Activated naive CD8-positive, alpha-beta T cell treated with anti-CD3 and anti-CD28 coated beads, Interleukin-2, amount 50 U/mL, for 16 hours (primary cell): ENCODE measurements at regions not wholly inside any gene's neighbourhood (a gene's known extent, or its start where the extent isn't known, plus 50 kb on each side); places are given as distances from the start of the nearest gene placed in this dataset.
"Not testable (repeated sequence)": the region's sequence is repeated elsewhere in the genome, so short reads cannot be mapped to it uniquely, and the experiment has no call there.

Experiments
- DNase-seq: peaks from one replicate; pipeline ENCODE4 v3.0.0-alpha.2; 2020; ENCODE audit warnings: low read depth, low spot score

- DNase-seq = no peak
These were observed 166.6 kb downstream of the VAPA start for GRCh38 chr18:10080372-10080771.

GRCh38 chr18:10081492-10081891 is 167.7 kb downstream of the VAPA start:
- no peak for DNase-seq

- DNase-seq = no peak
These were observed 171.6 kb downstream of the VAPA start for GRCh38 chr18:10085416-10085815.

DNA sequence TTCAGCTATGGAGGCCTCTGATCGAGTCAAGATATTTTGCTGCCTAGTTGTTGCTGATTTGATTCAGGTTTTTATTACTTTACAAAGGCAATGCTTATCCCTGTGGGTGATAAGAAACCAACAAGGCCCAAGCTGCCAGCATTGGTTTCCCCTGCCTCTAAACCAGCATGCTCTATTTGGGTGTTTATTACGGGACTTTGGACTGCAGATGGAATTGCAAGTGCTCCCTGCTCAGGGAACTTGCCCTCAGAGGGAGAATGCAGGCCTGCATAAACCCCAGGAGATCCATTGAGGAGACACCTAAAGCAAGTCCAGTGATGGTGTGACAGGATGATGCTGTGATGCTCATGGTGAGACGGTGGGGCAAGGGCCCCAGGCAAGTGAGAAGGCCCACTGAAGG is 172.1 kb downstream of the VAPA start:
- DNase-seq = no peak

DNA sequence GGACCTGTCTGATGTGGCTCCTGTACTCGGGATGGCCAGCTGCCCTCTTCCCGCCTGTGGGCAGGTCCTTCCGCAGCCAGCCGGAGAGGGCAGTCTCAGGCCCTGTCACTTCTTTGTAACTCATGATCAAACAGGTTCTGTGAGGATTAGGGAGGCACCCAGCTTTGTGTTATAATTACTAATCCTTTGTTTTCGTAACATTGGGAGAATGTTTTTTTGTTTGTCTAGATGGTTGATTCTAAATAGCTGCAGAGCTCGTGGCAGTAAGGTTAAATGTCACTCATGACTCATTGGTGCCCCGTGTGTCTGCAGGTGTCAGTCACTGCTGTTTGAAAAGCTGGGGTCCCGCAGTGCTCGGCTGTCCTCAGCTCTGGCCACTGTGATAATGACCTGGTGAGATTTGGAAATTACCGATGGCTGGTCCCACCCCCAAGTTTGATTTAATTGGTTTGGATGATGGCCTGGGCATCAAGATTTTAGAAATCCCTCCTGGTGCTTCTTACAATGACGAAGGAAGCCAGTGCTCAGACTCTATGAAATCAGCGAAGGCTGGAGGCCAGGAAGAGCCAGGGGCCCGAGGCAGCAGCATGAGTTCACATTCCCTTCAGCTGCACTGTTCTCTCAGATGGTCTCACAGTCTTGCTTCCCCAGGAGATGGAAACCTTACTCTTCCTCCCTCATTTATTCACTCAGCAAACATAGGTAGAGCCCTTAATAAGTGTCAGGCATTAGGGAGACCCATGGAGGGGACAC is 172.8 kb downstream of the VAPA start:
- DNase-seq = no peak

DNA sequence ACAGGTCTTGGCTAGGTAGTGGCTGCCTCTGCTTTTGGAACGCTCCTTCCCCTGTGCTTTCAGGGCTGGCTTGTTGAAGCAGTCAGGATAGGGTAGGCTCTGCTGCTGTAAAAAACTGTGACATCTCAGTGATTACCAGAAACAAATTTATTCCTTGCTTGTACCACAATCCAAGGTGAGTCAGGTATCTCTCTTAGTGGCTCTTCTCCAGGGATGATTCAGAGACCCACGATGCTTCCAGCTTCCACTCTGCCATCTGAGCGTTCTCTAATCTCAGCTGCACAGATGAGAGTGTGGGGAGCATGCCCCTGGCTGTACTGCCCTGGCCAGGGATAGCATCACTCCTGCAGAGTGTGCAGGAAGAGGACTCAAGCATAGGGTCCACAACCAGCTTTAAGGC is 174.9 kb downstream of the VAPA start:
- no peak for DNase-seq

- no peak for DNase-seq
These were observed 176.1 kb downstream of the VAPA start for GRCh38 chr18:10089881-10090280.

DNA sequence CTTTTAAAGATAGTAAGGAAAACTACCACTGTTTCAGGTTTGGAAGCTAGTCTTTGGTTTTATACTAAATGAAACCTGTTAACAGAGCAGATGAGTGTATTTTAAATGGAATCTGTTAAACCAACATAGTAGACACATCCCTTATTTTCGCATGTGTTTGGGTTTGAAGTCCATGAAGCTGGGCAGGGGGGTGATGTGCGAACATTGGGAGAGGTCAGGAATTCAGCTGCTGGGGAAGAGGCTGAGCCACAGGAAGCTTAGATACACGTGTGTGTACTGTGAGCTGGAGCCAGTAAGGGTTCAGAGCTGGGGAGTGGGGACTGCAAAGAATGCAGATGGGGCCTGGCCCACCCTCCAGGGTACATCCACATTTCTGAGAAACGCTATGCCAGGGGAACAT is 176.9 kb downstream of the VAPA start:
- no peak for DNase-seq

GRCh38 chr18:10093445-10093844 is 179.6 kb downstream of the VAPA start:
- no peak for DNase-seq

DNA sequence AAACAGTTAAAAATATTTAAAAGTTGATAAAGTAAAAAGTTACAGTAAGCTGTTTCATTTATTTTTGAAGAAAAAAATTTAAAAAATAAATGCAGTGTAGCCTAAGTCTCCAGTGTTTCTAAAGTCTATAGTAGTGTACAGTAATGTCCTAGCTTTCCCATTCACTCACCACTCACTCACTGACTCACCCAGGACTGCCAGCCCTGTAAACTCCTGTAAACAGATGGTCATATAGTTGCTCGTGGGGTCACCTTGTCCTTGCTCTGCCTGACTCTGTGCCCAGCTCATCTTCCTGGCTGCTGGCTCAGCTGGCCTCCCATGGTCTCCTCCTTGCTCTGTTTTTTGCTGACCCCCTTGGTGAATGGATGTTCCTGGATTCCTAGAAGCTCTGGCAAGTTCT is 180.3 kb downstream of the VAPA start:
- DNase-seq = no peak

GRCh38 chr18:10094655-10095054 is 180.8 kb downstream of the VAPA start:
- no peak for DNase-seq

- no peak for DNase-seq
These were observed 181.5 kb downstream of the VAPA start for GRCh38 chr18:10095356-10095755.

DNA sequence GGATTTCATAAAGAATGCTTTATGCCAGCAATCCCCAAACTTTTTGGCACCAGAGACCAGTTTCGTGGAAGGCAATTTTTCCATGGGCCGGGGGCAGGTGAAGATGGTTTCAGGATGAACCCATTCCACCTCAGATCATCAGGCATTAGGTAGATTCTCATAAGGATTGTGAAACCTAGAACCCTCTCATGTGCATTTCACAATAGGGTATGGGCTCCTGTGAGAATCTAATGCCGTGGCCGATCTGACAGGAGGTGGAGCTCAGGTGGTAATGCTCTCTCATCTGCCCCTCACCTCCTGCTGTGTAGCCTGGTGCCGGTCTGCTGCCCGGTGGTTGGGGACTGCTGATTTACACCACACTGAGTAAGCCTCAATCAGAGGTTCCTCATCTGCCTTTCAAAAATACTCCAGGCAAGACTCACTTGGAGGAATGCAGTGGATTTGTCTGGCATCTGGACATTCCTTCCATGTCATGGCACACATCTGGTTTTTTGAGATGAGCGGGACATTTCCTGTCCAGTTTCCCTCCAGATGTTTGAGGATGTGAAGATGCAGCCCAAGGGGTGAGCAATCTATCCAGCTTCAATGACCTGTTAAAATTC is 185.8 kb downstream of the VAPA start:
- no peak for DNase-seq

DNA sequence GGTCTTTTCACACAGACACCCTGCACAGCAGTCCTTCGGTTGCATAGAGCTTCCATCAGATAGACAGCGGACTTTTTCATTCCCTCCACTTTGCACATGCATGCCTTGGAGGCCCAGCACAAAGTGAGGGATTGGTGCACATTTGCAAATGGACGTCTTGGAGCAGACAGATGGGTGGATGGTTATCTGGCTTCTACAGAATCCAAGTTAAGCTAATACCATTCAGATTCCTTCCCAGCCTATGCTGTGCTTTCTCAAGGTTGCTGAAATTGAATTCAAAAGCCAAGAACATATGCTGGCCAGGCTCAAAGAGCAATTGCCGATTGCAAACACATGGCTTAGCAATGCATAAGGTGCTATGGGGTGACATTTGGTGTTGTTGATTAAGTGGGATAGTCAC is 186.4 kb downstream of the VAPA start:
- DNase-seq = no peak

- no peak for DNase-seq
These were observed 187.3 kb downstream of the VAPA start for GRCh38 chr18:10100941-10101701.

DNA sequence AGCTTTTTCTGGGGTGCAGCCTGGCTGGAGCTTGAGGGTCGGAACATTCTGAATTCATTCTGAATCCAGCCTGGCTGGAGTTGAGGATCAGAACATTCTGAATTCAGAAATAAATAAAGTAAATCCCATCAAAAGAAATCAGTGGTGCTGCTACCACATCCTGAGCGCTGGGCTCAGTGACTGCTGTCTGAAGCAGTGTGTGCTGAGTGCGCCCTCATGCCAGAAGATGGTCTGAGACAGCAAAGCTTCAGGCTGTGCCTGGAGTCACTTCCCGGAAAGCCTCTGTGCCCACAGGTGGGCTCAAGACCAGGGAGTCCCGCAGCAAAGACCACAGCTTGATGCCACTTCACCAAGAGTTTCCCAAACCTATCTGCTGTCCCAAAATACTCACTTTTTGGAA is 187.9 kb downstream of the VAPA start:
- no peak for DNase-seq

DNA sequence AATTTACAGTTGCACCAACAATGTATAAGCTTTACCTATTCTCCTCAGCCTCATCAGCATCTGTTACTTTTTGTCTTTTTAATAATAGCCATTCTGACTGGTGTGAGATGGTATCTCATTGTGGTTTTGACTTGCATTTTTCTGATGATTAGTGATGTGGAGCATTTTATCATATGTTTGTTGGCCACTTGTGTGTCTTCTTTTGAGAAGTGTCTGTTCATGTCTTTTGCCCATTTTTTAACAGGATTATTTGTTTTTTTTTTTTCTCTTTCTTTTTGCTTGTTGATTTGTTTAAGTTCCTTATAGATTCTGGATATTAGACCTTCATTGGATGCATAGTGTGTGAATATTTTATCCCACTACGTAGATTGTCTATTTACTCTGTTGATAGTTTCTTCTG is 191.3 kb downstream of the VAPA start:
- DNase-seq = not testable (repeated sequence)

DNA sequence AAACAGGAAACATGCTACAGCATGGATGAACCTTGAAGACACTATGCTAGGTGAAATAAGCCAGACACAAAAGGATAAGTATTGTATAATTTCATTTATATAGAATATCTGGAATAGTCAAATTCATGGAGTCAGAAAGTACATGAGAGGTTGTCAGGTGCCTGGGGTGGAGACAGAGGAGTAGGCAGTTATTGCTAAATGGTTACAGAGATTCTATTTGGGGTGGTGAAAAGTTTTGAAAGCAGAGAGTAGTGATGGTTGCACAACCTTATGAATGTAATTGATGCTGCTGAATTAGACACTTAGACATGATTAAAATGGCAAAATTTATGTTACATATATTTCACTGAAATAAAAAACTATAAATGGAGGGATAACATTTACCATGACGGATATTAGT is 197.4 kb downstream of the VAPA start:
- DNase-seq = no peak

- DNase-seq = no peak
These were observed 198.1 kb downstream of the VAPA start for GRCh38 chr18:10111944-10112343.

GRCh38 chr18:10113121-10114022 is 199.6 kb downstream of the VAPA start:
- DNase-seq = no peak

- no peak for DNase-seq
These were observed 201.1 kb downstream of the VAPA start for GRCh38 chr18:10114717-10115463.
